ENCODE measurements at regions not wholly inside any gene's neighbourhood (a gene's known extent, or its start where the extent isn't known, plus 50 kb on each side); places are given as distances from the start of the nearest gene placed in this dataset.
A peak's percentile ranks its signal among the peaks of the same experiment; 100 is the strongest.

- no peaks in the 10 kb centered on the region for H3K9me3 ChIP-seq (ENCODE audit: control insufficient read depth, insufficient read depth, low read length)
- no peaks in the 10 kb centered on the region for H3K27me3 ChIP-seq (ENCODE audit: control insufficient read depth, insufficient read depth, low read length)
- peaks cover 17% of the 10 kb centered on the region for H3K4me1 ChIP-seq (ENCODE audit: control insufficient read depth, insufficient read depth, low read length)
- H4K8ac ChIP-seq (ENCODE audit: low read depth in 2 of 2, low read length in 2 of 2), result peak overlapping the region; percentile 54 to 94
- peak overlapping the region; percentile 36; the same call in 1 of the 2 replicates for H3K4me2 ChIP-seq (ENCODE audit: low read depth, low read length)
- peak overlapping the region; percentile 97 for H2BK5ac ChIP-seq (ENCODE audit: low read depth, low read length, poor library complexity, severe bottlenecking)
- BruUV-seq (replicated peaks), result no TSS peak
- peaks cover 16% of the 10 kb centered on the region for H3K9me1 ChIP-seq (ENCODE audit: insufficient read depth, low read length)
- peak overlapping the region; percentile 88 for H3K56ac ChIP-seq (ENCODE audit: extremely low read depth, insufficient read depth, low read length)
- dilution Hi-C loops (cut with HindIII; ENCODE audit: low sequenced_read_pairs, unreplicated experiment), result no loop called here
- peak overlapping the region; percentile 99 for H2BK120ac ChIP-seq (ENCODE audit: low read depth, low read length)
- H4K91ac ChIP-seq (ENCODE audit: insufficient read depth, low read depth, low read length), result peak overlapping the region; percentile 96
- no peaks in the 10 kb centered on the region for H3K79me1 ChIP-seq (ENCODE audit: low read depth in 1 of 2, low read length in 2 of 2)
- in situ Hi-C loops (cut with MboI; ENCODE audit: low sequenced_read_pairs), result no loop called here
- intact Hi-C loops (cut with micrococcal nuclease), result no loop called here
- peak overlapping the region; percentile 98 for H2BK20ac ChIP-seq (ENCODE audit: low read depth, low read length)
- 0 out of 2 replicates have a peak overlapping the region, but pooled peaks have one; percentile 27 for H3K9ac ChIP-seq (ENCODE audit: low read depth, low read length)
- ChIA-PET POLR2A (ENCODE audit: unreplicated experiment) (interaction anchor here (0.7 to 1.2 kb wide), 3 partner anchors 28 to 157 kb away, joined by 3 to 7 read pairs (median 3); partner anchors contain the start of gene F3), CTCF (interaction anchor here (0.7 to 1.6 kb wide), 6 partner anchors 11 to 186 kb away, joined by 3 to 4 read pairs (median 3); no protein-coding TSS in a partner anchor)
- H3K4ac ChIP-seq (ENCODE audit: low read depth, low read length), result peak overlapping the region; percentile 99
- H4K20me1 ChIP-seq (ENCODE audit: insufficient read depth, low read length), result no peaks in the 10 kb centered on the region
- H3K4me3 ChIP-seq (ENCODE audit: insufficient read depth, low read depth, low read length), result no peak overlapping the region
- peak overlapping the region; percentile 93 for H3K14ac ChIP-seq (replicated peaks; ENCODE audit: low read depth, low read length)
- H4K5ac ChIP-seq (ENCODE audit: low read depth, low read length), result peak overlapping the region; percentile 88; the same call in 1 of the 2 replicates
- TF ChIP-seq MAFK (IDR thresholded peaks at IDR 0.05; ENCODE audit: low read depth, low read length), result no peak
- TF ChIP-seq CEBPB (IDR thresholded peaks at IDR 0.05; ENCODE audit: low read depth, low read length), result no peak
- TF ChIP-seq POLR2A (IDR thresholded peaks at IDR 0.05; ENCODE audit: low read depth, low read length), result no peak
- no peak for TF ChIP-seq ELK1 (IDR thresholded peaks at IDR 0.05; ENCODE audit: borderline replicate concordance, low read depth, low read length)
- no peak for TF ChIP-seq MAZ (IDR thresholded peaks at IDR 0.05; ENCODE audit: borderline replicate concordance, low read depth, low read length)
- H2AK5ac ChIP-seq (ENCODE audit: low read depth, low read length), result peak overlapping the region; percentile 100
- no CpG with 5 or more reads among the region's 3 CpGs for WGBS, 2 experiments (ENCODE audit: extremely low coverage in 2 of 2, insufficient read length in 1 of 2)
- H3K27ac ChIP-seq (ENCODE audit: insufficient read depth, low read length), result peak overlapping the region; percentile 84
- peak overlapping the region; percentile 99 for H2BK15ac ChIP-seq (ENCODE audit: low read depth, low read length)
- ATAC-seq (ENCODE audit: low read depth) (peak; percentile 73), DNase-seq (peak; percentile 63)
- H3K36me3 ChIP-seq (ENCODE audit: control insufficient read depth, insufficient read depth, low read length), result no peaks in the 10 kb centered on the region
- no peak overlapping the region for H2AFZ ChIP-seq (replicated peaks; ENCODE audit: low read length, poor library complexity)
- H3K18ac ChIP-seq (ENCODE audit: low read depth, low read length), result peak overlapping the region; percentile 87
- peak overlapping the region; percentile 94; the same call in 1 of the 2 replicates for H3K23ac ChIP-seq (ENCODE audit: low read depth, low read length)
- H2AK9ac ChIP-seq (replicated peaks; ENCODE audit: low read depth, low read length, poor library complexity), result no peak overlapping the region
These were observed 121.2 kb upstream of the SLC44A3 start for GRCh38 chr1:94698759-94699502.
